KMS-11 (cell line): ENCODE measurements at regions not wholly inside any gene's neighbourhood (a gene's known extent, or its start where the extent isn't known, plus 50 kb on each side); places are given as distances from the start of the nearest gene placed in this dataset.

Experiments used
- H2AFZ ChIP-seq: fragments of 200-600 bp; sonication (generic); 2 replicates; pipeline ENCODE4 v1.6.1; 2016; ENCODE audit warnings: antibody characterized with exemption, mixed run types, low read depth
- H3K27ac ChIP-seq: fragments of 200-600 bp; sonication (generic); 2 replicates; pipeline ENCODE4 v1.6.1; 2016; ENCODE audit warnings: mild to moderate bottlenecking, mixed run types
- H3K27me3 ChIP-seq: fragments of 200-600 bp; sonication (generic); 2 replicates; pipeline ENCODE4 v1.6.1; 2017; ENCODE audit warnings: mild to moderate bottlenecking, low read depth, mixed run types, moderate library complexity; ENCODE audit not compliant: insufficient read depth
- H3K36me3 ChIP-seq: fragments of 200-600 bp; sonication (generic); 2 replicates; pipeline ENCODE4 v1.6.1; 2017; ENCODE audit warnings: mild to moderate bottlenecking, mixed run types; ENCODE audit not compliant: insufficient read depth
- H3K4me1 ChIP-seq: fragments of 200-600 bp; sonication (generic); 2 replicates; pipeline ENCODE4 v1.6.1; 2016; ENCODE audit warnings: mild to moderate bottlenecking, low read depth, mixed run types; ENCODE audit not compliant: poor library complexity, severe bottlenecking
- H3K4me2 ChIP-seq: fragments of 200-600 bp; sonication (generic); 2 replicates; pipeline ENCODE4 v1.7.0; 2016; ENCODE audit warnings: mild to moderate bottlenecking, mixed run types
- H3K4me3 ChIP-seq: fragments of 200-600 bp; sonication (generic); IDR thresholded peaks from 2 replicates; pipeline ENCODE4 v1.6.1; 2017; ENCODE audit warnings: low read depth, low read length, mixed read lengths; ENCODE audit not compliant: insufficient read depth
- H3K79me2 ChIP-seq: fragments of 200-600 bp; sonication (generic); 2 replicates; pipeline ENCODE4 v1.6.1; 2016; ENCODE audit warnings: low read depth, mixed run types; ENCODE audit not compliant: insufficient read depth
- H3K9ac ChIP-seq: fragments of 200-600 bp; sonication (generic); 2 replicates; pipeline ENCODE4 v1.6.1; 2016; ENCODE audit warnings: mild to moderate bottlenecking, mixed run types
- H4K20me1 ChIP-seq: fragments of 200-600 bp; sonication (generic); 2 replicates; pipeline ENCODE4 v1.6.1; 2016; ENCODE audit warnings: mild to moderate bottlenecking, mixed run types; ENCODE audit not compliant: insufficient read depth
- TF ChIP-seq, protein P1 (sequence below): fragments of 200-600 bp; sonication (generic); conservative IDR thresholded peaks from 2 replicates; pipeline ENCODE4 v1.6.1; 2017; ENCODE audit warnings: low read depth, mild to moderate bottlenecking, antibody characterized with exemption, low read length, moderate library complexity, mixed read lengths

DNA sequence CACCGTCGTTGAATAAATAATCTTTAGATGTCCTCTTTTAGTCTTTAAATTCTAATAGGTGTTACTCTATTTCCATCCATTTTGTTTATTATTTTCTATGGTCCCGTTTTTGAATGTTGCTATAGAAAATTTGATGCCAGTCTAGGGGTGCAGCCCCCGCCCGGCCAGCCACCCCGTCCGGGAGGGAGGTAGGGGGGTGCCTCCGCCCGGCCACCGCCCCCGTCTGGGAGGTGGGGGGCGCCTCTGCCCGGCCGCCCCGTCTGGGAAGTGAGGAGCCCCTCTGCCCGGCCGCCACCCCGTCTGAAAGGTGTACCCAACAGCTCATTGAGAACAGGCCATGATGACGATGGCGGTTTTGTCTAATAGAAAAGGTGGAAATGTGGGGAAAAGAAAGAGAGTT, 2372.2 kb upstream of the WWC1 start:
- no peaks in the 10 kb centered on the region for H4K20me1 ChIP-seq
- no peak overlapping the region for H3K9ac ChIP-seq
- H3K27me3 ChIP-seq, result no peaks in the 10 kb centered on the region
- no peaks in the 10 kb centered on the region for H3K4me1 ChIP-seq
- H3K4me2 ChIP-seq, result no peak overlapping the region
- H3K79me2 ChIP-seq, result no peaks in the 10 kb centered on the region
- no peak overlapping the region for H3K4me3 ChIP-seq
- H3K36me3 ChIP-seq, result no peaks in the 10 kb centered on the region
- H3K27ac ChIP-seq, result no peak overlapping the region
- TF ChIP-seq, protein P1, sequence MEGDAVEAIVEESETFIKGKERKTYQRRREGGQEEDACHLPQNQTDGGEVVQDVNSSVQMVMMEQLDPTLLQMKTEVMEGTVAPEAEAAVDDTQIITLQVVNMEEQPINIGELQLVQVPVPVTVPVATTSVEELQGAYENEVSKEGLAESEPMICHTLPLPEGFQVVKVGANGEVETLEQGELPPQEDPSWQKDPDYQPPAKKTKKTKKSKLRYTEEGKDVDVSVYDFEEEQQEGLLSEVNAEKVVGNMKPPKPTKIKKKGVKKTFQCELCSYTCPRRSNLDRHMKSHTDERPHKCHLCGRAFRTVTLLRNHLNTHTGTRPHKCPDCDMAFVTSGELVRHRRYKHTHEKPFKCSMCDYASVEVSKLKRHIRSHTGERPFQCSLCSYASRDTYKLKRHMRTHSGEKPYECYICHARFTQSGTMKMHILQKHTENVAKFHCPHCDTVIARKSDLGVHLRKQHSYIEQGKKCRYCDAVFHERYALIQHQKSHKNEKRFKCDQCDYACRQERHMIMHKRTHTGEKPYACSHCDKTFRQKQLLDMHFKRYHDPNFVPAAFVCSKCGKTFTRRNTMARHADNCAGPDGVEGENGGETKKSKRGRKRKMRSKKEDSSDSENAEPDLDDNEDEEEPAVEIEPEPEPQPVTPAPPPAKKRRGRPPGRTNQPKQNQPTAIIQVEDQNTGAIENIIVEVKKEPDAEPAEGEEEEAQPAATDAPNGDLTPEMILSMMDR, result no peak
- no peak overlapping the region for H2AFZ ChIP-seq

DNA sequence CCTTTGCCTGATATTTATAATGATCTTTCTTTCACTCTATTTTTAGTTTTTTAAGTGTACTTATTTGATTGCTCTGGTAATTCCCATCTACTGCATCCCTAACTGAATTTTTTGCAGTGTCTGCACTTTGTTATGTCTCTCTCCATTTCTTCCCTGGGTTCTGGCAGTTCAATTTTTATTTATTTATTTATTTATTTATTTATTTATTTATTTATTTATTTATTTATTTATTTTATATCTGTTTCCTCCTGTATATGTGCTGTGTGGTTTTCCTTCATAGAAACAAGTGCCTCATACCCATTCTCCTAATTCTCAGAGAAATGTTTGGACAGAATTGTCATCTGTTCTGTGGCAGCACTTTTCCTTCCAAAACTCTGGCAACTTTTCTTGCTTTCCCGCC, 2370.8 kb upstream of the WWC1 start:
- no peak overlapping the region for H3K4me3 ChIP-seq
- H3K4me2 ChIP-seq, result no peak overlapping the region
- no peaks in the 10 kb centered on the region for H3K79me2 ChIP-seq
- no peak overlapping the region for H2AFZ ChIP-seq
- H3K27ac ChIP-seq, result no peak overlapping the region
- no peak overlapping the region for H3K9ac ChIP-seq
- H3K27me3 ChIP-seq, result no peaks in the 10 kb centered on the region
- TF ChIP-seq, protein P1, result no peak
- no peaks in the 10 kb centered on the region for H3K4me1 ChIP-seq
- no peaks in the 10 kb centered on the region for H4K20me1 ChIP-seq
- H3K36me3 ChIP-seq, result no peaks in the 10 kb centered on the region

DNA sequence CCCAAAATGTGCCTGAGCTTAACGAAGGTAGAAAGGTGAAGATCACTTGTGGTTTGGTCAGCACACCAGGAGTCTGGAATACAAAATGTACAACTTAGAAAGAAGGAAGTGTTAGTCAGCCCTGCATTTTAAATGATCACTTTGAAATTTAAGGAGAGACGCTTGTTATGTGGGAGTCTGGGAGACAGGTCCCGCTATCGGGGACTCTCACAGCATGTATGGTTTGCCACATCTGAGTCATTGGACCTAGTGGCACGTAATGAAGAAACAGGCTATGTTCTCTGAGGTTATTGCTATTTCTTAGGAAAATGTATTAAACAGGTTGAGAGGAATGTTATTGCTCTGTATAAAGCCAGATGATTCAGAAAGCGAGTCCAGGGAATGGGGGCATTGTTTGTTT, 2362.5 kb upstream of the WWC1 start:
- TF ChIP-seq, protein P1, result no peak
- Histone ChIP-seq H4K20me1 (no peaks in the 10 kb centered on the region), H3K36me3 (no peaks in the 10 kb centered on the region), H2AFZ (no peak overlapping the region), H3K4me3 (no peak overlapping the region), H3K4me1 (no peaks in the 10 kb centered on the region), H3K27ac (no peak overlapping the region), H3K79me2 (no peaks in the 10 kb centered on the region), H3K27me3 (no peaks in the 10 kb centered on the region), H3K9ac (no peak overlapping the region), H3K4me2 (no peak overlapping the region)

DNA sequence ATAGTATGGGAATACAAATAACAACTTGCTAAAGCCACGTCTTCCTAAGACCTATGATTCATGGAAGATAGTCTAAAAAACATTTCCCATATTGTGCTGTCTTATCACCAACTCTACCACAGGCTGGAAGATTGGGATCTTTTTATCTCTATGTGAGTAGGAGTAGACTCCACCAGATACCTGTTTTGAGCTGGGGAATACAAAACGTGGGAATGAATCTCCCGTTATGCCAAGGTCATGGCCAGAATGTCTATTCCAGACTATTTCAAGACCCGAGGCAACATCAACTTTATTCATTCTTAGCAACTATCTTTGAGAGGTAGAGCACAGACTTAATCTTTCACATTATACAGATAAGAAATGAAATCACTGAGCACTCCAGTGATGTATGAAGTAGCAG, 2350.9 kb upstream of the WWC1 start:
- TF ChIP-seq, protein P1, result no peak
- Histone ChIP-seq H3K4me3 (no peak overlapping the region), H3K36me3 (no peaks in the 10 kb centered on the region), H3K4me1 (no peaks in the 10 kb centered on the region), H3K27me3 (no peaks in the 10 kb centered on the region), H2AFZ (no peak overlapping the region), H3K79me2 (no peaks in the 10 kb centered on the region), H3K27ac (no peak overlapping the region), H3K4me2 (no peak overlapping the region), H3K9ac (no peak overlapping the region), H4K20me1 (no peaks in the 10 kb centered on the region)

DNA sequence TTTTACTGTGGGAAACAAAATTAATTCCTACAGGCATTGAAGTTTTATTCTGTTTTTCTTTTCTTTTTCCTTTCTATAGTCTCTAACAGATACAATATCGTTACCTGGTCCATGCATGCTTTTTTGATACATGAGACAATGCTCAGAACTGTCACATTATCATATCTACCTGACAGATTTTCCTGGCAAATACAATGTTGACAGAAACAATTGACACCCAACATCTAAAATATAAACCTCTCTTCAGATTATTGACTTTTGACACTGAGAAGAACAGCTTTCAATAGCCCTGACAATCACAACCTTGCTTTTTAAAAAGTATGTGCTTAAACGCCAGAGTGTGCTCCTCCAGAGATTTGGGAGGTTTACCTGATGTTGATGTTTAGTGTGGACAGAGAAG, 2334.6 kb upstream of the WWC1 start:
- TF ChIP-seq, protein P1, result no peak
- H3K9ac ChIP-seq, result no peak overlapping the region
- H4K20me1 ChIP-seq, result no peaks in the 10 kb centered on the region

More for the DNA sequence above, 2334.6 kb upstream of the WWC1 start:
- no peak overlapping the region for H2AFZ ChIP-seq
- no peaks in the 10 kb centered on the region for H3K27me3 ChIP-seq
- H3K36me3 ChIP-seq, result no peaks in the 10 kb centered on the region
- H3K27ac ChIP-seq, result no peak overlapping the region
- H3K4me1 ChIP-seq, result no peaks in the 10 kb centered on the region
- no peak overlapping the region for H3K4me3 ChIP-seq
- no peak overlapping the region for H3K4me2 ChIP-seq
- H3K79me2 ChIP-seq, result no peaks in the 10 kb centered on the region
